ENCODE measurements at regions not wholly inside any gene's neighbourhood (a gene's known extent, or its start where the extent isn't known, plus 50 kb on each side); places are given as distances from the start of the nearest gene placed in this dataset.

- ChIA-PET POLR2A (no interaction called here), CTCF (no interaction called here)
- no peak for TF ChIP-seq CTCF (IDR thresholded peaks at IDR 0.05)
- Histone ChIP-seq H3K36me3 (ENCODE audit: insufficient read depth, low read length) (no peaks in the 10 kb centered on the region), H3K27ac (ENCODE audit: low read depth in 1 of 2, low read length in 2 of 2) (no peak overlapping the region), H3K9me3 (ENCODE audit: control insufficient read depth in 1 of 2, insufficient read depth in 1 of 2, low read length in 2 of 2) (peaks cover 0 to 12% of the 10 kb centered on the region in 2 experiments), H3K4me3 (ENCODE audit: low read length) (no peak overlapping the region), H3K27me3 (ENCODE audit: control insufficient read depth in 1 of 2, insufficient read depth in 2 of 2, low read length in 2 of 2) (no peaks in the 10 kb centered on the region), H3K4me1 (ENCODE audit: insufficient read depth, low read length) (no peaks in the 10 kb centered on the region)
- ATAC-seq (ENCODE audit: poor library complexity) = no peak
- no peaks in the 10 kb centered on the region for H3K27me3 Mint-ChIP-seq
- DNase-seq = no peak
- H3K4me1 Mint-ChIP-seq (ENCODE audit: low read depth) = no peaks in the 10 kb centered on the region
- intact Hi-C loops (cut with DNase I, micrococcal nuclease) = no loop called here
- H3K9me3 Mint-ChIP-seq = peaks cover 4% of the 10 kb centered on the region
- H3K27ac Mint-ChIP-seq = no peak overlapping the region
- no peak overlapping the region for H3K4me3 Mint-ChIP-seq
- H3K36me3 Mint-ChIP-seq (ENCODE audit: low read depth) = no peaks in the 10 kb centered on the region
Measured at GRCh38 chr2:219812672-219813071, 185.2 kb downstream of the SLC4A3 start.

GRCh38 chr2:219820767-219821166 is 193.3 kb downstream of the SLC4A3 start:
- Mint-ChIP-seq H3K9me3 (peaks cover 2% of the 10 kb centered on the region), H3K27me3 (peaks cover 21% of the 10 kb centered on the region), H3K4me3 (no peak overlapping the region), H3K4me1 (ENCODE audit: low read depth) (no peaks in the 10 kb centered on the region), H3K36me3 (ENCODE audit: low read depth) (no peaks in the 10 kb centered on the region), H3K27ac (no peak overlapping the region)
- Histone ChIP-seq H3K9me3 (ENCODE audit: control insufficient read depth in 1 of 2, insufficient read depth in 1 of 2, low read length in 2 of 2) (peaks cover 0 to 6% of the 10 kb centered on the region in 2 experiments), H3K27ac (ENCODE audit: low read depth in 1 of 2, low read length in 2 of 2) (no peak overlapping the region), H3K36me3 (ENCODE audit: insufficient read depth, low read length) (no peaks in the 10 kb centered on the region), H3K27me3 (ENCODE audit: control insufficient read depth in 1 of 2, insufficient read depth in 2 of 2, low read length in 2 of 2) (peaks cover 0 to 4% of the 10 kb centered on the region in 2 experiments), H3K4me1 (ENCODE audit: insufficient read depth, low read length) (no peaks in the 10 kb centered on the region), H3K4me3 (ENCODE audit: low read length) (no peak overlapping the region)
- no peak for TF ChIP-seq CTCF (IDR thresholded peaks at IDR 0.05)
- intact Hi-C loops (cut with DNase I, micrococcal nuclease) = no loop called here
- ATAC-seq (ENCODE audit: poor library complexity) (no peak), DNase-seq (no peak)
- POLR2A ChIA-PET = no interaction called here
- CTCF ChIA-PET = no interaction called here

GRCh38 chr2:219823574-219823973 is 196.1 kb downstream of the SLC4A3 start:
- Histone ChIP-seq H3K9me3 (ENCODE audit: control insufficient read depth in 1 of 2, insufficient read depth in 1 of 2, low read length in 2 of 2) (peaks cover 0 to 6% of the 10 kb centered on the region in 2 experiments), H3K36me3 (ENCODE audit: insufficient read depth, low read length) (no peaks in the 10 kb centered on the region), H3K4me3 (ENCODE audit: low read length) (no peak overlapping the region), H3K27me3 (ENCODE audit: control insufficient read depth in 1 of 2, insufficient read depth in 2 of 2, low read length in 2 of 2) (peaks cover 0 to 4% of the 10 kb centered on the region in 2 experiments), H3K4me1 (ENCODE audit: insufficient read depth, low read length) (no peaks in the 10 kb centered on the region), H3K27ac (ENCODE audit: low read depth in 1 of 2, low read length in 2 of 2) (no peak overlapping the region)
- intact Hi-C loops (cut with DNase I, micrococcal nuclease) = no loop called here
- Mint-ChIP-seq H3K27ac (no peak overlapping the region), H3K36me3 (ENCODE audit: low read depth) (no peaks in the 10 kb centered on the region), H3K4me1 (ENCODE audit: low read depth) (no peaks in the 10 kb centered on the region), H3K4me3 (no peak overlapping the region), H3K27me3 (peaks cover 26% of the 10 kb centered on the region), H3K9me3 (no peaks in the 10 kb centered on the region)
- no peak for ATAC-seq (ENCODE audit: poor library complexity)
- ChIA-PET CTCF (interaction anchor here (1.4 kb wide), 1 partner anchor 12 kb away, joined by 3 read pairs; no protein-coding TSS in a partner anchor), POLR2A (no interaction called here)
- no peak for TF ChIP-seq CTCF (IDR thresholded peaks at IDR 0.05)
- DNase-seq = no peak
